Esophagus (tissue), 2 donors: ENCODE measurements at regions not wholly inside any gene's neighbourhood (a gene's known extent, or its start where the extent isn't known, plus 50 kb on each side); places are given as distances from the start of the nearest gene placed in this dataset.
"Not testable (repeated sequence)": the region's sequence is repeated elsewhere in the genome, so short reads cannot be mapped to it uniquely, and the experiment has no call there.

Source experiments
- H3K27ac ChIP-seq, 2 donors: one replicate each; pipeline ENCODE4 v1.5.1; 2013; ENCODE audit warnings: low read depth in 2 of 2, mild to moderate bottlenecking in 2 of 2, inconsistent platforms in 1 of 2, low read length in 1 of 2, moderate library complexity in 1 of 2
- H3K27me3 ChIP-seq, 2 donors: one replicate each; pipeline ENCODE4 v1.6.1; 2013; ENCODE audit warnings: low read length in 2 of 2, control low read depth in 1 of 2, mild to moderate bottlenecking in 1 of 2; ENCODE audit not compliant: insufficient read depth in 2 of 2, control insufficient read depth in 1 of 2
- H3K36me3 ChIP-seq, 2 donors: one replicate each; pipeline ENCODE4 v1.6.1; 2013; ENCODE audit warnings: low read length in 1 of 2; ENCODE audit not compliant: control insufficient read depth in 2 of 2, insufficient read depth in 2 of 2
- H3K4me1 ChIP-seq, 2 donors: one replicate each; pipeline ENCODE4 v1.6.1; 2013; ENCODE audit warnings: low read length in 1 of 2; ENCODE audit not compliant: control insufficient read depth in 2 of 2, insufficient read depth in 2 of 2
- H3K4me3 ChIP-seq, 2 donors: one replicate each; pipeline ENCODE4 v1.5.1; 2013; ENCODE audit warnings: low read length in 2 of 2, mild to moderate bottlenecking in 2 of 2, low read depth in 1 of 2, moderate library complexity in 1 of 2
- H3K9me3 ChIP-seq, 2 donors: one replicate each; pipeline ENCODE4 v1.6.1; 2013; ENCODE audit warnings: mild to moderate bottlenecking in 2 of 2, low read depth in 1 of 2, low read length in 1 of 2, moderate library complexity in 1 of 2; ENCODE audit not compliant: control insufficient read depth in 2 of 2, insufficient read depth in 1 of 2
- WGBS, 2 donors: extraction: QIAGEN DNeasy Blood & Tissue Kit; methylation state at CpG; one replicate each; pipeline ENCODE4 v1.1.7; 2013; 5-methylcytosine and 5-hydroxymethylcytosine counted together
- donor health status: healthy with polysubstance abuse.
- donor health status: Bipolar disorder and iron deficiency.

GRCh38 chr10:106015369-106016199 lies 1148.9 kb downstream of the SORCS1 start:
- H3K9me3 ChIP-seq, H3K27me3 ChIP-seq, H3K4me1 ChIP-seq, H3K36me3 ChIP-seq, H3K27ac ChIP-seq, H3K4me3 ChIP-seq: not testable (repeated sequence)
- WGBS, 2 donors = 70 to 72% methylated on average over 4 of the region's 4 CpGs

- Histone ChIP-seq H3K27ac (no peak overlapping the region), H3K9me3 (peaks cover 0 to 3% of the 10 kb centered on the region in 2 donors), H3K36me3 (no peaks in the 10 kb centered on the region), H3K4me3 (no peak overlapping the region), H3K4me1 (no peaks in the 10 kb centered on the region), H3K27me3 (no peaks in the 10 kb centered on the region)
- 55 to 58% methylated on average over 3 of the region's 3 CpGs for WGBS, 2 donors
Measured at GRCh38 chr10:106011250-106011649, 1153.3 kb downstream of the SORCS1 start.

DNA sequence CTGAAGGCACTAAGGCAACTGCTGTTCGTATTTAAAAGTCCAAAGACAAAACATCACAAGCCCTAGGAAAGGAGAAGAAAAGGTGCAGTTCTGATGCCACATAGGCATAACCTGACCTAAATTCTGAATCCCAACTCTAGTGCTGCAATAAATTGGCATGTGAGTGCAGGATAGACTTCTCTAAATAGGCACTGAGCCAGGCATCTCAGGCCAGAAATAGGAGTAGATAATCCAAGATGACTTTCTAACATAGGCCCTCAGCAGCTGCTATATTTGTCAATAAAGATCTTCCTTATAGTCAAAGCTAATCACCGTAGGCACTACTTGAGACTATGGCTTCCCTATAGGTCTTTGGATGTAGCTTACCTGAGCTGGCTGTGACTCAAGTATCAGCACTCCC lies 1163.8 kb downstream of the SORCS1 start:
- Histone ChIP-seq H3K4me3 (no peak overlapping the region), H3K4me1 (no peaks in the 10 kb centered on the region), H3K9me3 (no peaks in the 10 kb centered on the region), H3K36me3 (no peaks in the 10 kb centered on the region), H3K27ac (no peak overlapping the region), H3K27me3 (peaks cover 0 to 2% of the 10 kb centered on the region in 2 donors)
- 78 to 83% methylated on average over 2 of the region's 2 CpGs for WGBS, 2 donors

GRCh38 chr10:105993609-105994008 lies 1170.9 kb downstream of the SORCS1 start:
- Histone ChIP-seq H3K27me3 (no peaks in the 10 kb centered on the region), H3K9me3 (peaks cover 0 to 2% of the 10 kb centered on the region in 2 donors), H3K4me1 (no peaks in the 10 kb centered on the region), H3K27ac (no peak overlapping the region), H3K4me3 (no peak overlapping the region), H3K36me3 (no peaks in the 10 kb centered on the region)
- WGBS, 2 donors = 54 to 73% methylated on average over 3 of the region's 3 CpGs

DNA sequence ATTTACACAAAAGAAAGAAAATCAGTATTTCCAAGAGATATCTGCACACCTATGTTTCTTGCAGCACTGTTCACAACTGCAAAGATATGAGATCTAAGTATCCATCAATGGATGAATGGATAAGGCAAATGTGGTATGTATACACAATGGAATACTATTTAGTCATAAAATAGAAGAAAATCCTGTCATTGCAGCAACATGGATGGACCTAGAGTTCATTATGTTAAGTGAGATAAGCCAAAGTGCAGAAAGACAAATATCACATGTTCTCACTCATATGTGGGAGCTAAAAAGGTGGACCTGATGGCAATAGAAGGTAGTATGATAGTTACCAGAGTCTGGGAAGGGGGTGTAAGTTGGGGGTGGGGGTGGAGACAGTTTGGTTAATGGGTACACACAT lies 1171.6 kb downstream of the SORCS1 start:
- H3K4me3 ChIP-seq = no peak overlapping the region

GRCh38 chr10:105990529-105990928 lies 1174.0 kb downstream of the SORCS1 start:
- 83 to 84% methylated on average over 2 of the region's 2 CpGs for WGBS, 2 donors
- Histone ChIP-seq H3K27ac (no peak overlapping the region), H3K4me3 (no peak overlapping the region), H3K4me1 (no peaks in the 10 kb centered on the region), H3K27me3 (no peaks in the 10 kb centered on the region), H3K9me3 (peaks cover 0 to 4% of the 10 kb centered on the region in 2 donors), H3K36me3 (no peaks in the 10 kb centered on the region)

More for the DNA sequence above, 1171.6 kb downstream of the SORCS1 start:
- H3K27ac ChIP-seq = no peak overlapping the region
- H3K9me3 ChIP-seq = peaks cover 0 to 2% of the 10 kb centered on the region in 2 donors
- H3K36me3 ChIP-seq = no peaks in the 10 kb centered on the region
- no peaks in the 10 kb centered on the region for H3K27me3 ChIP-seq
- H3K4me1 ChIP-seq = no peaks in the 10 kb centered on the region

GRCh38 chr10:105989995-105990394 lies 1174.5 kb downstream of the SORCS1 start:
- Histone ChIP-seq H3K36me3 (no peaks in the 10 kb centered on the region), H3K4me3 (no peak overlapping the region), H3K27ac (no peak overlapping the region), H3K27me3 (no peaks in the 10 kb centered on the region), H3K9me3 (peaks cover 0 to 4% of the 10 kb centered on the region in 2 donors), H3K4me1 (no peaks in the 10 kb centered on the region)
- 82 to 85% methylated on average over 3 of the region's 3 CpGs for WGBS, 2 donors

DNA sequence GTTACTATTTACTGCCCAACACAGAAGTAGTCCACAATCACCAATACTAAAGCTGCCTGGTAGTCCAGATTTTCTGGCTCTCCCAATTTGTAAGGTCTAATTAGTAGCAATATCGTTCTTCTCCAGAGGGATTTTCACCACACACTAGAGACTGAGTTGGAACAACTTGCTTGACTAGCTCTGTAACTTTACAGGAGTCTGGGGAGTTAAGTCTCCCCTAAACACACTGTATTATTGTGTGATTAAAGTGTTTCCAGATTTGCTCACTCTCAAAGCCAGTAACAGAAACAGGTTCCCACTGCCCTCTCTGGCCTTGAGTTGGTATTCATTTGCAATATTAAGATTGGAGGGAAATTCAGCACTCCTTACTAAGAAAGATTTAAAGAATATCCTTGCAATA lies 1175.7 kb downstream of the SORCS1 start:
- no peak overlapping the region for H3K27ac ChIP-seq
- H3K27me3 ChIP-seq = no peaks in the 10 kb centered on the region
- 51 to 58% methylated on average over 1 of the region's 1 CpG for WGBS, 2 donors
- H3K4me3 ChIP-seq = no peak overlapping the region
- H3K36me3 ChIP-seq = no peaks in the 10 kb centered on the region
- H3K9me3 ChIP-seq = peaks cover 0 to 4% of the 10 kb centered on the region in 2 donors
- no peaks in the 10 kb centered on the region for H3K4me1 ChIP-seq

DNA sequence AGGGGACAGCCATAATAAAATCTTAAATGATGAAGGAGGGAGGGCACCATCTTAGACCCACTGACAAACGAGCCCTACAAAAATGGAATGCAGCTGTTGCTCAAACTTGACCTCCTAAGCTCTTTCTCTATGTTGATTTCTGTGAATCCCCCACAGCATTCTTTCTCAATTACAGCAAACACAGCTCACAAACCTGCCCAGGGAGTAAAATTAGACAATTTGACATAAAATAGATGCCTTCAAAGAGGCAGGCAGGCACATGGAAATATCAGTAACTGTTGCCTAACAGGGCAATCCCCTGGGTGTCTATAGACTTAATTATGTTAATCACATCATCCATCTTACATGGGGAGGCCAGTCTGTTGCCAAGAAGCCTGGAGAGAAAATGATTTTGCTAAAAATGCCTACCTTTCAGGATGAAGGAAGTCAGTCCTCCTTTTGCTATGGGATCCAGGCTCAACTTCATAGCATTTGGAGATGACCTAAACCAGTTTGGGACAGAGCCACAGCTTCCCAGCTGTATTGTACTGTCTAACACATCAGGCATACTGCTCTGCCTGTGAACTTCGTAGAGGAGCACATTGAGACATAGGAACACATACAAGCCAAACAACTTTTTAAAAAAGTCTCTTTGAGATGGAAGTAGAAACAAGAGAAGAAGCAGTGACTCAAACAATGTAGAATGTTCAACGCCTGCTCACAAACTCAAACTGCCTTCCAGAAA lies 1177.4 kb downstream of the SORCS1 start:
- Histone ChIP-seq H3K27me3 (no peaks in the 10 kb centered on the region), H3K27ac (no peak overlapping the region), H3K4me1 (no peaks in the 10 kb centered on the region), H3K4me3 (no peak overlapping the region), H3K36me3 (no peaks in the 10 kb centered on the region), H3K9me3 (peaks cover 0 to 4% of the 10 kb centered on the region in 2 donors)
- WGBS, 2 donors = 39 to 41% methylated on average over 3 of the region's 3 CpGs
